Stimulated activated CD4-positive, alpha-beta T cell treated with anti-CD3 and anti-CD28 coated beads, Interleukin-2, amount 100 ng/mL, for 24 hours (primary cell): ENCODE measurements at regions not wholly inside any gene's neighbourhood (a gene's known extent, or its start where the extent isn't known, plus 50 kb on each side); places are given as distances from the start of the nearest gene placed in this dataset.

ENCODE experiments used
- DNase-seq, 2 donors: peaks; one replicate each; pipeline ENCODE4 v3.0.0-alpha.2; 2020

DNA sequence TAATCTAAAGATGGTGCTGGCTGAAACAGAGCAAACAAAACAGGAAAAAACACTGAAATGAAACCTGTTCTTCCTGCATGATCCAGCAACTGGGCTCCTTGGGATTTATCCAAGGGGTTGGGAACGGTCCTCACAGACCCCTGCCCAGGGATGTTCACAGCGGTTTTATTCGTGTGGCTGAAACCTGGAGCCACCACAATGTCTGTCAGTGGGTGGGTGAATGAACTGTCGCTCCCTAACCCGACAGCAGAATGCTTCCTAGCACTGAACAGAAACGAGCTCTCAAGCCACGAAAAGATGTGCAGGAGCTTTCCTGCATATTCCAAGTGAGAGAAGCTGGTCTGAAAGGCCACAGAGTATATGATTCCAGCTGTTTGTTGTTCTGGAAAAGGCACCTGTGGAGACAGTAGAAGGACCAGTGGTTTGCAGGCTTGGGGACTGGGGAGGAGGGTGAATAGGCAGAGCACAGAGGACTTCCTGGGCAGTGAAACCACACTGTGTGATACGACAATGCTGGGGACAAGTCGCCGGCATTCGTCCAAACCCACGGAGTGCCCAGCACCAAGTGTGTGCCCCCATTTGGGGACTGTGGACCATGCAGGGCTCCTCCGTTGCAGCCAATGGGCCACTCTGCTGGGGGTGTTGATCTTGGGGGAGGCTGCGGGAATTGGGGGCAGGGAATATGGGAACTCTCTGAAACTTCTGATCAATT lies 73.9 kb downstream of the TEX29 start:
- DNase-seq = no peak

DNA sequence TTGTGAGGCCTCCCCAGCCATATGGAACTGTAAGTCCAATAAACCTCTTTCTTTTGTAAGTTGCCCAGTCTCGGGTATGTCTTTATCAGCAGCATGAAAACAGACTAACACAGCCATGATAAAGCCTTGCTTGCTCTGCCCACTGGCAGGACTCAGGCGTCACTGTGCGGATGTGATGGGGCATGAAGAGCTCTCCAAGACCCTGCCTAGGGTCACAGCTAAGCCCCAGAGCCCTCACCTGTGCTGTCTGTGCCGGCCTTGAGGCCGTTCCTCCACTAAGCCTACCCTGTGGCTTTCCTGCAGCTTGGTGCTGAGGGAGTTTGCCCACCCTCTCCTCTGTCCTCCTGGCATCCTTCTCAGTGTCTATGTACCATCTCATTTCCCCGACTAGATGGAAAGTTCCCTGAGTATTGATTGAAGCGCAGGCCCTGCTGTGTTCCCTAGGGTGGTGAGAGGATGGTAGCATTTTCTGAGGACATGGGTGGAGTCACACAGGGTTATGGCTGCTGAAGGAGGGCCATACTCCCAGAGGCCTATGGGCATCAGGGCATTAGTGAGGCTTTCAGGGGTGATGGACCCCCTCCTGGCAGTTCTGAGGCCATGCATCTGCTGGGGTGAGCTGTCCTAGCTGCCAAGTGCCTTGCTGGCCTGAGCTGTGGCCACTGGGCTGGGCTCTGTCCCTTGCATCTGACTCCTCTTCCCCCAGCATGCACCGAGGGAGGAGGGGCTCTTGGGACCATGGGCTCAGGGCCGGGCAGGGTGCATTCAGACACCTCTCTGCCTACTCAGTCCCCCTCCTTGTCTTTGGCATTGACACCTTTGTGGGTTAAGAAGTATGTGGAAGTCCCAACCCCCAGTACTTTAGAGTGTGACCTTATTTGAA lies 75.3 kb downstream of the TEX29 start:
- no peak for DNase-seq

- DNase-seq = no peak
Observed at GRCh38 chr13:111396457-111396856, 76.0 kb downstream of the TEX29 start.

GRCh38 chr13:111397202-111397880 lies 76.9 kb downstream of the TEX29 start:
- DNase-seq = no peak

DNA sequence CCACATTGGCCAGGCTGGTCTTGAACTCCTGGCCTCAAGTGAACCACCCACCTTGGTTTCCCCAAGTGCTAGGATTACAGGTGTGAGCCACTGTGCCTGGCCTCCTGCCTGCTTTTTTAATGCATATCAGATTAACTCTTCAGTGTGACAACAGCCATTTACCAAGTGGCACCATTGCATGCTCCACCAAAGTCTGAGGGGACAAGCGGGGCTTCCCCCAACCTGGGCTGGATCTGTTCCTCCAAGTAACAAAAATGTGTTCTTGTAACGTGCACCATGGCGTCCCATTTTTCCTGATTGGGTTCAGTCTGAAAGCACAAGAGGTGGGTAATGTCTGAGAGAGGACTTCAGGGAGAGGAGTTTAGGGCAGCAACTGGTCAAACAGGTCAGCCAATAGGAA lies 77.8 kb downstream of the TEX29 start:
- no peak for DNase-seq

DNA sequence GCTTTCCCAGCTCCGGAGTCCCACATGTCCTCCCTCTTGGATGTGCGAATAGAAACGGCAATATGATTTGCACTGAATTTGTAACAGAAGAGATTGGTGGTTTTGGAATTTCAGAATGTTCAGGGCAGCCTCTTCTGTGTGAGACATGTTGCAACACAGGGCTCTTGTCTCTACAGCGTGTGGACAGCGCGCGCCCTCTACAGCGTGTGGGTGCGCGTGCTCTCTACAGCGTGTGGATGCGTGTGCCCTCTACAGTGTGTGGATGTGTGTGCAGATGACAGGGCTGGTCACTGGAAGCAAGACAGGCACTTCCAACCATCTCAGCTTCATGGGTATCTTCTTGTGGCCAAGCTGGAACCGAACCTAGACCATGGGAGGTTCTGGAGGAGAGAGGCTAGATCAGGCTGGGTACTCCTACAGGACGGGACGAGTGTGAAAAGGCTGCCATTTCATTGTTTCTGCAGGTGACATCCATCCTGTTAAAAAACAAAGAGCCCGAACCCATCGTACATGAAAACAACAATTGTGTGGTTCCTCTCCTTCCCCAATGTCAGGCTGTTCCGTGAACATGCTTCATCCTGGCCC lies 78.4 kb downstream of the TEX29 start:
- DNase-seq = no peak

DNA sequence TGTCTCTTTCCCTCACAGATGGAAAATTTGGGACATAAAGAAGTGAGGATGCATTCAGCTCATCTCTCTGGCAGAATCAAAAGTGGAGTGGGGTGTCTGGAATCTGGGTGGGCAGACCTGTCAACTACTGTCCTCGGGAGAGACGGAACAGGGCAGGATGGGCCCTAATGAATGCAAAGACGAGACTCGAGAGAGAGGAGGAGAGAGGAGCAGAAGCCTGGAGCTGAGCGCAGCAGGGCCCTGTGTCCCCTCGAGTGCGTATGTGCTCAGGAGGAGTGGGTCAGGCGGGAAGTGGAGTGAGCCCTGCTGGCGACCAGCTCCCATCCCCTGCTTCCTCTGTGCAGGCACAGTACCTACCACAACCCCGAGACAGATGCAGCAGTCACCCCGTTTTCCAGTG lies 78.9 kb downstream of the TEX29 start:
- DNase-seq = no peak

GRCh38 chr13:111399776-111400538 lies 79.5 kb downstream of the TEX29 start:
- no peak for DNase-seq

DNA sequence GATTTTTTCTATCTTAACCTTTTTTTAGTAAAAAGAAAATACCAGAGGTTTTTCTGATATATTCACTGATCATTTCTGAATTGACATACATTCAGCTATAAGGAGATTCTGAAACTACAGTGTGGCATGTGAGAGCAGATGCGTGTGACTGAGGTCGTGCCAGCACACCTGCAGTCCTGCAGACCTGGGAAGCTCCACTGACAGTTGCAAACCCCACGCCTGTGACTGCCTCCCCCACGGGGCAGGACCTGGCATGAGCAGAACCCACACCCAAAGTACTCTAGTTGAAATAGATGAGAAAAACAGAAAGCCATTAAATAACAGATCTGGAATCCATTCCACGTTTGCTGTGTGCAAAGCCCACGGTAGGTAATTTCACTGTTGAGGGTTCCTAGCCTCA lies 80.7 kb downstream of the TEX29 start:
- DNase-seq = no peak

- no peak for DNase-seq
Observed at GRCh38 chr13:111401755-111402154, 81.3 kb downstream of the TEX29 start.

DNA sequence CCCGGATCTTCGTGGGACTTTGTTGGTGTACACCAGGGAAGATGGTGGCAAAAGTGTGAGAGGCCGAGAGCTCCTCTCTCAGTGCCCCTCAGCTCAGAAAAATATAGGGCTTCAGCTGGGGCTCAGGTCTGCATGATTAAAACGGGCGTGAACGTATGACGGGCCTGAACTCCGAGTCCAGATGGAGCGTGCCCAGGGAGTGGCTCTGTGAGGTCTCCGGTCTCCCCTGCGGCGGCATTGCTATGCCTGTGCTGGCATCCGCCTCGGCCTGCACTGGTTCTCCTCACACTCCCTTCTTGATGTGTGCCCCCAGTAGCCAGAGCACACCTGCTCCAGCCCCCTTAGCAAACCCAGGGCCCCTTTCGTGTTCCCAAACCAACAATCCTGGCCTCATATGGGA lies 82.0 kb downstream of the TEX29 start:
- no peak for DNase-seq

DNA sequence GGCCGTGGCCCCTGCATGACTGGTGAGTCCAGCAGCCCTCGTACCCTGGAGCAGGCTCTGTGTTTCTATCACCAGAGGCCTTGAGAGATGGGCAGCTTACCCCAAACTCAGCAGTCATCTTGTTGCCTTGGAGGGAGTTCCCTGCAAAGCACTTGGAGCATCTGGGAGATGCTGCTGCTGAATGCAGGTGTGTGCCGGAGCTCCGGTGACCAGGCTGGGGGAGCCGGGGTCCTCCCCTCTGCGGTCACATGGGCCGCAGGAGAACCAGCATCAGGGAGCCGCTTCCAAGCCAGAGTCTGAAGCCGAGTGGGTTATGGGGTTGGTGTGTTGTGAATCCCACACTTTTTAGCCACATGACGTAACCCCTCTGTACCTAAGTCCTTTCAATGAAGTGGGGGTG lies 82.8 kb downstream of the TEX29 start:
- no peak for DNase-seq

GRCh38 chr13:111404746-111405145 lies 84.3 kb downstream of the TEX29 start:
- DNase-seq = no peak

DNA sequence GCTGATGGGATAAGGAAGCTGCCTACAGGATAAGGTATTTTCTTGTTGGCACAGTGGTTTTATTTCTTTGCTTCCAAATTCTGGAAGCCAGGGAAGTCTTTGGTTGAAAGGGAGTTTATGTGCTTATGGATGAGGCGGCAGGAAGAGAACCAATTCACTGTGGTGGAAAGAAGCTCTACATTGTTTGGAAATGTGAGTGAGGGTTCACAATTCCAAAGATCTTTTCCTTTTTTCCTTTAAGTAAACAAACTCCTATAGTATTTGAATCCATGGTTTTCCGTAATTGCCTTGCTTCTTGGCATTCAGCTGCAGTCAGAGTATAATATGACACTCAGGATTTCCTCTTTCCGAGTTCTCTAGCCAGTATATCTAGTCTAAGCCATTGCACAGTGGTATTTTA lies 86.2 kb downstream of the TEX29 start:
- DNase-seq = no peak

- no peak for DNase-seq
Observed at GRCh38 chr13:111407381-111408131, 87.1 kb downstream of the TEX29 start.

- DNase-seq = no peak
Observed at GRCh38 chr13:111409413-111409812, 89.0 kb downstream of the TEX29 start.

- DNase-seq = no peak
Observed at GRCh38 chr13:111410232-111411021, 90.0 kb downstream of the TEX29 start.

GRCh38 chr13:111411151-111411858 lies 90.9 kb downstream of the TEX29 start:
- no peak for DNase-seq

GRCh38 chr13:111411919-111412650 lies 91.6 kb downstream of the TEX29 start:
- no peak for DNase-seq
